HUES48 (cell line): ENCODE measurements at regions not wholly inside any gene's neighbourhood (a gene's known extent, or its start where the extent isn't known, plus 50 kb on each side); places are given as distances from the start of the nearest gene placed in this dataset.

Experiments
- H3K27ac ChIP-seq: one replicate; pipeline ENCODE4 v1.7.0; 2013; ENCODE audit warnings: low read depth, low read length, inconsistent platforms
- H3K27me3 ChIP-seq: 2 replicates; pipeline ENCODE4 v1.6.1; 2013; ENCODE audit warnings: mild to moderate bottlenecking, low read length; ENCODE audit not compliant: control insufficient read depth, insufficient read depth
- H3K36me3 ChIP-seq: 2 replicates; pipeline ENCODE4 v1.6.1; 2013; ENCODE audit warnings: low read length; ENCODE audit not compliant: control insufficient read depth, insufficient read depth
- H3K4me1 ChIP-seq: 2 replicates; pipeline ENCODE4 v1.6.1; 2013; ENCODE audit warnings: mild to moderate bottlenecking, low read length; ENCODE audit not compliant: control insufficient read depth, insufficient read depth
- H3K4me3 ChIP-seq: 2 replicates; pipeline ENCODE4 v1.5.1; 2013; ENCODE audit warnings: mild to moderate bottlenecking, low read depth, low read length
- H3K9ac ChIP-seq: 2 replicates; pipeline ENCODE4 v1.6.1; 2013; ENCODE audit warnings: mild to moderate bottlenecking, low read depth, low read length, moderate library complexity
- H3K9me3 ChIP-seq: 2 replicates; pipeline ENCODE4 v1.6.1; 2013; ENCODE audit warnings: low read length; ENCODE audit not compliant: control insufficient read depth, insufficient read depth

- H3K4me1 ChIP-seq, result no peaks in the 10 kb centered on the region
- peaks cover 4% of the 10 kb centered on the region; the same call in 1 of the 2 replicates for H3K9me3 ChIP-seq
- no peaks in the 10 kb centered on the region for H3K27me3 ChIP-seq
- H3K4me3 ChIP-seq, result no peak overlapping the region
- no peaks in the 10 kb centered on the region for H3K36me3 ChIP-seq
- H3K9ac ChIP-seq, result no peak overlapping the region
- no peak overlapping the region for H3K27ac ChIP-seq
Observed at GRCh38 chr4:19248023-19248422, 1003.7 kb upstream of the SLIT2 start.

- Histone ChIP-seq H3K36me3 (no peaks in the 10 kb centered on the region), H3K4me3 (no peak overlapping the region), H3K27ac (no peak overlapping the region), H3K9me3 (no peaks in the 10 kb centered on the region), H3K4me1 (no peaks in the 10 kb centered on the region), H3K9ac (no peak overlapping the region), H3K27me3 (no peaks in the 10 kb centered on the region)
Observed at GRCh38 chr4:19241895-19242294, 1009.8 kb upstream of the SLIT2 start.

GRCh38 chr4:19239565-19239964 is 1012.1 kb upstream of the SLIT2 start:
- Histone ChIP-seq H3K27ac (no peak overlapping the region), H3K9ac (no peak overlapping the region), H3K4me3 (no peak overlapping the region), H3K4me1 (no peaks in the 10 kb centered on the region), H3K9me3 (no peaks in the 10 kb centered on the region), H3K27me3 (no peaks in the 10 kb centered on the region), H3K36me3 (no peaks in the 10 kb centered on the region)

- no peaks in the 10 kb centered on the region for H3K27me3 ChIP-seq
- H3K4me3 ChIP-seq, result no peak overlapping the region
- H3K4me1 ChIP-seq, result no peaks in the 10 kb centered on the region
- no peaks in the 10 kb centered on the region for H3K9me3 ChIP-seq
- no peak overlapping the region for H3K27ac ChIP-seq
- no peaks in the 10 kb centered on the region for H3K36me3 ChIP-seq
- H3K9ac ChIP-seq, result no peak overlapping the region
Observed at GRCh38 chr4:19236473-19236872, 1015.2 kb upstream of the SLIT2 start.

- Histone ChIP-seq H3K27me3 (no peaks in the 10 kb centered on the region), H3K9ac (no peak overlapping the region), H3K36me3 (no peaks in the 10 kb centered on the region), H3K4me3 (no peak overlapping the region), H3K27ac (no peak overlapping the region), H3K4me1 (no peaks in the 10 kb centered on the region), H3K9me3 (no peaks in the 10 kb centered on the region)
Observed at GRCh38 chr4:19230906-19231545, 1020.7 kb upstream of the SLIT2 start.

- no peaks in the 10 kb centered on the region for H3K9me3 ChIP-seq
- no peaks in the 10 kb centered on the region for H3K4me1 ChIP-seq
- H3K27me3 ChIP-seq, result no peaks in the 10 kb centered on the region
- no peak overlapping the region for H3K9ac ChIP-seq
- H3K36me3 ChIP-seq, result no peaks in the 10 kb centered on the region
- no peak overlapping the region for H3K27ac ChIP-seq
- H3K4me3 ChIP-seq, result no peak overlapping the region
Observed at GRCh38 chr4:19227701-19228100, 1024.0 kb upstream of the SLIT2 start.

GRCh38 chr4:19224820-19225219 is 1026.9 kb upstream of the SLIT2 start:
- Histone ChIP-seq H3K36me3 (no peaks in the 10 kb centered on the region), H3K9ac (no peak overlapping the region), H3K9me3 (no peaks in the 10 kb centered on the region), H3K27ac (no peak overlapping the region), H3K27me3 (no peaks in the 10 kb centered on the region), H3K4me3 (no peak overlapping the region), H3K4me1 (no peaks in the 10 kb centered on the region)

- H3K27ac ChIP-seq, result no peak overlapping the region
- no peak overlapping the region for H3K4me3 ChIP-seq
- H3K4me1 ChIP-seq, result no peaks in the 10 kb centered on the region
- H3K27me3 ChIP-seq, result no peaks in the 10 kb centered on the region
- H3K9ac ChIP-seq, result no peak overlapping the region
- H3K9me3 ChIP-seq, result no peaks in the 10 kb centered on the region
- no peaks in the 10 kb centered on the region for H3K36me3 ChIP-seq
Observed at GRCh38 chr4:19216476-19216875, 1035.2 kb upstream of the SLIT2 start.

- no peak overlapping the region for H3K27ac ChIP-seq
- no peaks in the 10 kb centered on the region for H3K36me3 ChIP-seq
- H3K9ac ChIP-seq, result no peak overlapping the region
- no peak overlapping the region for H3K4me3 ChIP-seq
- no peaks in the 10 kb centered on the region for H3K27me3 ChIP-seq
- H3K9me3 ChIP-seq, result no peaks in the 10 kb centered on the region
- H3K4me1 ChIP-seq, result no peaks in the 10 kb centered on the region
Observed at GRCh38 chr4:19214591-19215186, 1037.0 kb upstream of the SLIT2 start.

- Histone ChIP-seq H3K4me3 (no peak overlapping the region), H3K9ac (no peak overlapping the region), H3K27me3 (no peaks in the 10 kb centered on the region), H3K36me3 (no peaks in the 10 kb centered on the region), H3K4me1 (no peaks in the 10 kb centered on the region), H3K27ac (no peak overlapping the region), H3K9me3 (no peaks in the 10 kb centered on the region)
Observed at GRCh38 chr4:19213388-19213787, 1038.3 kb upstream of the SLIT2 start.

- Histone ChIP-seq H3K27me3 (no peaks in the 10 kb centered on the region), H3K36me3 (no peaks in the 10 kb centered on the region), H3K27ac (no peak overlapping the region), H3K9ac (no peak overlapping the region), H3K4me1 (no peaks in the 10 kb centered on the region), H3K4me3 (no peak overlapping the region), H3K9me3 (no peaks in the 10 kb centered on the region)
Observed at GRCh38 chr4:19205853-19206252, 1045.9 kb upstream of the SLIT2 start.
